SK-N-SH (cell line): ENCODE measurements at regions not wholly inside any gene's neighbourhood (a gene's known extent, or its start where the extent isn't known, plus 50 kb on each side); places are given as distances from the start of the nearest gene placed in this dataset.

Experiments
- CTCF ChIA-PET: fragments of 300-600, 350-600 bp; formaldehyde crosslinking; extraction: SDS; loops from one replicate; lab custom pipeline; 2021; lab: Yijun Ruan, JAX
- POLR2A ChIA-PET: fragments of 350-600 bp; sonication (Branson Sonifier 250); formaldehyde crosslinking; extraction: SDS; loops from one replicate; lab custom pipeline; 2020; ENCODE audit warnings: antibody characterized with exemption, inconsistent platforms; lab: Yijun Ruan, JAX
- DNase-seq: peaks from one replicate; pipeline ENCODE4 v3.0.0; 2012
- H2AFZ ChIP-seq: fragments of 200-600 bp; sonication (generic); 2 replicates; pipeline ENCODE4 v1.8.1; 2016; ENCODE audit warnings: antibody characterized with exemption, mild to moderate bottlenecking, low read depth
- H3F3A ChIP-seq: fragments of 200-600 bp; sonication (generic); replicated peaks from 2 replicates; pipeline ENCODE3; 2016; ENCODE audit warnings: antibody characterized with exemption, mild to moderate bottlenecking; ENCODE audit not compliant: insufficient read depth
- H3K27ac ChIP-seq, 2 experiments: fragments of 200-500 bp in 1 of 2; fragments of 200-600 bp in 1 of 2; sonication (Bioruptor generic) in 1 of 2; sonication (generic), shearing (Covaris generic) in 1 of 2; 2 replicates each; pipeline versions ENCODE4 v1.5.1 to v1.6.1; 2014 to 2016; ENCODE audit warnings: low read depth in 2 of 2, inconsistent platforms in 1 of 2, low read length in 1 of 2, mild to moderate bottlenecking in 1 of 2, mixed read lengths in 1 of 2
- H3K27me3 ChIP-seq: fragments of 200-600 bp; sonication (generic), shearing (Covaris generic); 2 replicates; pipeline ENCODE4 v1.6.1; 2016; ENCODE audit warnings: mixed run types; ENCODE audit not compliant: insufficient read depth
- H3K36me3 ChIP-seq, 2 experiments: fragments of 200-500 bp in 1 of 2; fragments of 200-600 bp in 1 of 2; sonication (Bioruptor generic) in 1 of 2; sonication (generic) in 1 of 2; replicated peaks in 1 of 2; 2 replicates each; pipeline versions ENCODE3 to v1.5.1; 2014 to 2016; ENCODE audit warnings: low read length in 1 of 2, mild to moderate bottlenecking in 1 of 2; ENCODE audit not compliant: insufficient read depth in 2 of 2, control insufficient read depth in 1 of 2
- H3K4me1 ChIP-seq, 2 experiments: fragments of 200-500 bp in 1 of 2; fragments of 200-600 bp in 1 of 2; sonication (Bioruptor generic) in 1 of 2; sonication (generic), shearing (Covaris generic) in 1 of 2; 2 replicates each; pipeline versions ENCODE4 v1.5.1 to v1.6.1; 2014 to 2016; ENCODE audit warnings: low read depth in 1 of 2, low read length in 1 of 2, mixed run types in 1 of 2; ENCODE audit not compliant: insufficient read depth in 2 of 2, control insufficient read depth in 1 of 2
- H3K4me2 ChIP-seq: fragments of 200-600 bp; sonication (generic), shearing (Covaris generic); 2 replicates; pipeline ENCODE4 v1.6.1; 2017; ENCODE audit warnings: mixed run types
- H3K4me3 ChIP-seq, 2 experiments: fragments of 200-500 bp in 1 of 2; fragments of 200-600 bp in 1 of 2; sonication (Bioruptor generic) in 1 of 2; sonication (generic), shearing (Covaris generic) in 1 of 2; 2 replicates each; pipeline versions ENCODE4 v1.5.1 to v1.8.1; 2014 to 2016; ENCODE audit warnings: low read depth in 2 of 2, inconsistent platforms in 1 of 2, low read length in 1 of 2, mild to moderate bottlenecking in 1 of 2, mixed read lengths in 1 of 2, moderate library complexity in 1 of 2
- H3K79me2 ChIP-seq: fragments of 200-600 bp; sonication (generic); 2 replicates; pipeline ENCODE4 v1.8.1; 2017; ENCODE audit warnings: mild to moderate bottlenecking; ENCODE audit not compliant: insufficient read depth
- H3K9ac ChIP-seq: fragments of 200-600 bp; sonication (generic); 2 replicates; pipeline ENCODE4 v1.6.1; 2017; ENCODE audit warnings: mixed run types
- H3K9me2 ChIP-seq: fragments of 200-600 bp; sonication (generic); 2 replicates; pipeline ENCODE4 v1.6.1; 2017; ENCODE audit warnings: mixed run types
- H3K9me3 ChIP-seq: fragments of 200-600 bp; sonication (generic); 2 replicates; pipeline ENCODE4 v1.6.1; 2017; ENCODE audit warnings: mixed run types, mild to moderate bottlenecking, moderate library complexity
- H4K20me1 ChIP-seq: fragments of 200-600 bp; sonication (generic); 2 replicates; pipeline ENCODE4 v1.6.1; 2017; ENCODE audit warnings: mild to moderate bottlenecking, mixed run types; ENCODE audit not compliant: insufficient read depth
- FOSL2 ChIP-seq: IDR thresholded peaks from 2 replicates; pipeline ENCODE4 v1.4.0; 2012; ENCODE audit warnings: low read depth, mild to moderate bottlenecking, moderate library complexity, borderline replicate concordance
- GATA2 ChIP-seq: sonication (generic); formaldehyde crosslinking; IDR thresholded peaks from 2 replicates; pipeline ENCODE4 v1.5.0; 2020; ENCODE audit warnings: mild to moderate bottlenecking, missing genetic modification reagents
- JUND ChIP-seq: IDR thresholded peaks from 2 replicates; pipeline ENCODE4 v1.4.0; 2012
- MXI1 ChIP-seq: IDR thresholded peaks from 2 replicates; pipeline ENCODE4 v1.6.1; 2012; ENCODE audit warnings: mild to moderate bottlenecking, low read depth, low read length, improper control_type of control experiment
- NRF1 ChIP-seq: IDR thresholded peaks from 2 replicates; pipeline ENCODE4 v1.6.1; 2012; ENCODE audit warnings: low read depth, mild to moderate bottlenecking, low read length
- POLR2AphosphoS5 ChIP-seq: IDR thresholded peaks from 2 replicates; pipeline ENCODE4 v1.6.1; 2012; ENCODE audit warnings: low read depth, low read length
- RAD21 ChIP-seq: IDR thresholded peaks from 2 replicates; pipeline ENCODE4 v1.6.1; 2012; ENCODE audit warnings: mild to moderate bottlenecking, low read length
- RFX5 ChIP-seq: IDR thresholded peaks from 2 replicates; pipeline ENCODE4 v1.6.1; 2012; ENCODE audit warnings: mild to moderate bottlenecking, improper control_type of control experiment, low read length
- RXRA ChIP-seq: IDR thresholded peaks from 2 replicates; pipeline ENCODE4 v1.4.0; 2012; ENCODE audit warnings: low read depth, mild to moderate bottlenecking, borderline replicate concordance
- SIN3A ChIP-seq: IDR thresholded peaks from 2 replicates; pipeline ENCODE4 v1.6.1; 2012; ENCODE audit warnings: low read depth, mild to moderate bottlenecking, low read length, moderate library complexity, borderline replicate concordance
- SMC3 ChIP-seq: IDR thresholded peaks from 2 replicates; pipeline ENCODE4 v1.6.1; 2012; ENCODE audit warnings: low read depth, low read length, improper control_type of control experiment
- TCF12 ChIP-seq: IDR thresholded peaks from 2 replicates; pipeline ENCODE4 v1.4.0; 2012
- WGBS: methylation state at CpG from one replicate; pipeline ENCODE4 v1.1.6; 2017; ENCODE audit warnings: low lambda C conversion rate; 5-methylcytosine and 5-hydroxymethylcytosine counted together
- TF ChIP-seq, protein P1 (sequence below): IDR thresholded peaks from 2 replicates; pipeline ENCODE4 v1.6.1; 2012; ENCODE audit warnings: mild to moderate bottlenecking, low read depth, low read length, moderate library complexity

- H3K9ac ChIP-seq, result no peak overlapping the region
- H3K27ac ChIP-seq, result no peak overlapping the region
- no peak overlapping the region for H2AFZ ChIP-seq
Observed at GRCh38 chr2:88827821-88828220, 136.3 kb downstream of the RPIA start.

DNA sequence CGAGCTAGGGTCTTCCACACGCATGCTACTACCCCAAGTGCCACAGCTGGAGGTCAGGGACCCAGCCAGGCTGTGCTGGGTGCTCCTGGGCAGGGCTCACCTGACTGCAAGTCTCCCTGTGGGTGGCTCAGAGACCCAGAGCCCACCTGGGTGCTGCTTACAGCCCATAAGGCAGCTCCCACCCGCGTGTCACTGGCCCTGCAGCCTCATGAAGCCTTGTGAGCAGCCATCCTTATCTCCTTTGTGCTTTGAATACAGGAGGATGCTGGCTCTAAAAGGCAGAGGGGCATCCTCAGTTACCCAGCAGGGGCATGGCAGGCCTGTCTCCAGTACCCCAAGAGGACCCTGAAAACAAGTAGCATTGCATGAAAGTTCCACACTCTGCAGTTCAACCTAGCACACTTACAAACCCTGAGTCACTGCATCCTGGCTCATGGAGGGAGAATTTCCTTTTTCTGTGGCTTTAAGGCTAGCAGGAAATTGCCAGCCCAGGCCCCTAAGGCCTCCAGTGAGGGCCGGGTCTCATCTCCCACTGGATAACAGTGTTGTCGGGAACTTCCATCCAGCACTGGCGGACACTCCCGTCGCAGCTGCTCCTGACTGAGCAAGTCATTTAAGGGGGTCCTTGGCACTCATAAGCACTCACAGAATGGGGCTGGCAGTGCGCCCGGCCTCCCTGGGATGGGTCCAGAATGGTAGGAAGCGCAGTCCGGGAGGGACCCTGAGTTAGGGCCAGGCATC is 137.1 kb downstream of the RPIA start:
- H3K9me2 ChIP-seq, result no peaks in the 10 kb centered on the region
- no peak overlapping the region for H3K4me3 ChIP-seq
- no peak overlapping the region for H3K27ac ChIP-seq
- H3K79me2 ChIP-seq, result no peaks in the 10 kb centered on the region
- H4K20me1 ChIP-seq, result no peaks in the 10 kb centered on the region
- no peaks in the 10 kb centered on the region for H3K36me3 ChIP-seq
- ChIA-PET CTCF (no interaction called here), POLR2A (no interaction called here)
- H2AFZ ChIP-seq, result no peak overlapping the region
- DNase-seq, result no peak
- no peak overlapping the region for H3K9ac ChIP-seq
- H3K4me1 ChIP-seq, result no peaks in the 10 kb centered on the region
- H3K9me3 ChIP-seq, result no peaks in the 10 kb centered on the region
- 11% methylated on average over 5 of the region's 13 CpGs for WGBS
- no peaks in the 10 kb centered on the region for H3F3A ChIP-seq
- no peaks in the 10 kb centered on the region; the same call in 1 of the 2 replicates for H3K27me3 ChIP-seq
- TF ChIP-seq RAD21, result no peak
- TF ChIP-seq TCF12, result no peak
- no peak for TF ChIP-seq RXRA
- no peak for TF ChIP-seq POLR2AphosphoS5
- no peak for TF ChIP-seq SMC3
- no peak for TF ChIP-seq GATA2 (CRISPR knock-in tag)
- TF ChIP-seq SIN3A, result no peak
- TF ChIP-seq, protein P1, sequence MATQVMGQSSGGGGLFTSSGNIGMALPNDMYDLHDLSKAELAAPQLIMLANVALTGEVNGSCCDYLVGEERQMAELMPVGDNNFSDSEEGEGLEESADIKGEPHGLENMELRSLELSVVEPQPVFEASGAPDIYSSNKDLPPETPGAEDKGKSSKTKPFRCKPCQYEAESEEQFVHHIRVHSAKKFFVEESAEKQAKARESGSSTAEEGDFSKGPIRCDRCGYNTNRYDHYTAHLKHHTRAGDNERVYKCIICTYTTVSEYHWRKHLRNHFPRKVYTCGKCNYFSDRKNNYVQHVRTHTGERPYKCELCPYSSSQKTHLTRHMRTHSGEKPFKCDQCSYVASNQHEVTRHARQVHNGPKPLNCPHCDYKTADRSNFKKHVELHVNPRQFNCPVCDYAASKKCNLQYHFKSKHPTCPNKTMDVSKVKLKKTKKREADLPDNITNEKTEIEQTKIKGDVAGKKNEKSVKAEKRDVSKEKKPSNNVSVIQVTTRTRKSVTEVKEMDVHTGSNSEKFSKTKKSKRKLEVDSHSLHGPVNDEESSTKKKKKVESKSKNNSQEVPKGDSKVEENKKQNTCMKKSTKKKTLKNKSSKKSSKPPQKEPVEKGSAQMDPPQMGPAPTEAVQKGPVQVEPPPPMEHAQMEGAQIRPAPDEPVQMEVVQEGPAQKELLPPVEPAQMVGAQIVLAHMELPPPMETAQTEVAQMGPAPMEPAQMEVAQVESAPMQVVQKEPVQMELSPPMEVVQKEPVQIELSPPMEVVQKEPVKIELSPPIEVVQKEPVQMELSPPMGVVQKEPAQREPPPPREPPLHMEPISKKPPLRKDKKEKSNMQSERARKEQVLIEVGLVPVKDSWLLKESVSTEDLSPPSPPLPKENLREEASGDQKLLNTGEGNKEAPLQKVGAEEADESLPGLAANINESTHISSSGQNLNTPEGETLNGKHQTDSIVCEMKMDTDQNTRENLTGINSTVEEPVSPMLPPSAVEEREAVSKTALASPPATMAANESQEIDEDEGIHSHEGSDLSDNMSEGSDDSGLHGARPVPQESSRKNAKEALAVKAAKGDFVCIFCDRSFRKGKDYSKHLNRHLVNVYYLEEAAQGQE, result no peak
- no peak for TF ChIP-seq FOSL2
- no peak for TF ChIP-seq MXI1
- TF ChIP-seq NRF1, result no peak
- no peak for TF ChIP-seq RFX5
- H3K4me2 ChIP-seq, result no peak overlapping the region

More at GRCh38 chr2:88827821-88828220, 136.3 kb downstream of the RPIA start:
- TF ChIP-seq JUND (no peak), FOSL2 (no peak)
- TF ChIP-seq, protein P1, result no peak
- Histone ChIP-seq H3K27me3 (no peaks in the 10 kb centered on the region; the same call in 1 of the 2 replicates), H3K79me2 (no peaks in the 10 kb centered on the region), H3F3A (no peaks in the 10 kb centered on the region), H3K4me2 (no peak overlapping the region), H4K20me1 (no peaks in the 10 kb centered on the region), H3K9me2 (no peaks in the 10 kb centered on the region), H3K4me3 (no peak overlapping the region), H3K4me1 (no peaks in the 10 kb centered on the region), H3K9me3 (no peaks in the 10 kb centered on the region), H3K36me3 (no peaks in the 10 kb centered on the region)
- WGBS, result 73% methylated on average over 6 of the region's 6 CpGs
- POLR2A ChIA-PET, result no interaction called here
- DNase-seq, result no peak
- CTCF ChIA-PET, result no interaction called here
